OCI-LY3 (cell line): ENCODE measurements at regions not wholly inside any gene's neighbourhood (a gene's known extent, or its start where the extent isn't known, plus 50 kb on each side); places are given as distances from the start of the nearest gene placed in this dataset.

Source experiments
- H2AFZ ChIP-seq: fragments of 200-600, 300-600 bp; shearing (Covaris generic); 2 replicates; pipeline ENCODE4 v1.6.0; 2014; ENCODE audit warnings: antibody characterized with exemption, low read depth, low read length
- H3K27ac ChIP-seq: fragments of 200-600, 300-600 bp; sonication (generic); 2 replicates; pipeline ENCODE4 v1.5.1; 2014; ENCODE audit warnings: mild to moderate bottlenecking, low read length, moderate library complexity, mixed read lengths
- H3K27me3 ChIP-seq: fragments of 200-600, 300-600 bp; sonication (generic); 2 replicates; pipeline ENCODE4 v1.6.1; 2014; ENCODE audit warnings: low read depth, low read length, mixed read lengths
- H3K36me3 ChIP-seq: fragments of 200-600, 300-600 bp; sonication (generic); replicated peaks from 2 replicates; pipeline ENCODE3; 2014; ENCODE audit warnings: low read depth, low read length, mixed read lengths
- H3K4me1 ChIP-seq: fragments of 300-600, 200-600 bp; sonication (generic); 2 replicates; pipeline ENCODE4 v1.6.1; 2014; ENCODE audit warnings: low read length, mixed read lengths
- H3K4me2 ChIP-seq: fragments of 200-600, 300-600 bp; sonication (generic); 2 replicates; pipeline ENCODE4 v1.6.1; 2014; ENCODE audit warnings: low read length, mixed read lengths
- H3K4me3 ChIP-seq: fragments of 300-600, 200-600 bp; sonication (generic); 2 replicates; pipeline ENCODE4 v1.5.1; 2014; ENCODE audit warnings: antibody characterized with exemption, mild to moderate bottlenecking, low read length, moderate library complexity
- H3K79me2 ChIP-seq: fragments of 300-600, 200-600 bp; shearing (Covaris generic); 2 replicates; pipeline ENCODE4 v1.6.1; 2014; ENCODE audit warnings: mild to moderate bottlenecking, low read length, mixed read lengths
- H3K9ac ChIP-seq: fragments of 300-600, 200-600 bp; shearing (Covaris generic); 2 replicates; pipeline ENCODE4 v1.6.0; 2014; ENCODE audit warnings: mild to moderate bottlenecking, low read length, moderate library complexity
- H3K9me3 ChIP-seq: fragments of 200-600, 300-600 bp; shearing (Covaris generic); 2 replicates; pipeline ENCODE4 v1.6.1; 2014; ENCODE audit warnings: low read length, mixed read lengths; ENCODE audit not compliant: insufficient read depth
- H4K20me1 ChIP-seq: fragments of 200-600, 300-600 bp; sonication (generic); 2 replicates; pipeline ENCODE4 v1.6.1; 2016; ENCODE audit warnings: low read length, mixed read lengths; ENCODE audit not compliant: insufficient read depth
- EZH2phosphoT487 ChIP-seq: fragments of 200-600 bp; shearing (Covaris generic); IDR thresholded peaks from 2 replicates; pipeline ENCODE4 v1.6.1; 2018; ENCODE audit warnings: antibody characterized with exemption, mixed run types, low read depth
- TF ChIP-seq, protein P1 (sequence below): fragments of 200-600, 300-600 bp; sonication (generic); IDR thresholded peaks from 2 replicates; pipeline ENCODE4 v1.5.1; 2014; ENCODE audit warnings: antibody characterized with exemption, low read length, low read depth

DNA sequence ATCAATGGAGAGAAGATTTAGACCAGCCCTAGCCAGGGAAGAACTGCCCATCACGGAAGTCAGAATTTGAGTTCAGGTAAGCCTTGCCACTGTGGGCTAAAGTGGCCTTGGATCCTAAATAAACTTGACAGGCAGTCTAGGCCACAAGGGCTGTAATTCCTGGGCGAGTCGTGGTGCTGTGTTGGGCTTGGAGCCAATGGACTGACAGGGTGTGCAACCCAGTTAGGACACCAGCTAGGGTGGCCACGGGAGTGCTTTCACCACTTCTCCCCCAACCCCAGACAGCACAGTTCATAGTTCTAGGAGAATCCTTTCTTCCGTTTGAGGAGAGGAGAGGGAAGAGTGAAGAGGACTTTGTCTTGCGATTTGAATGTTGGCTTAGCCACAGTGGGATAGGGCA lies 422.4 kb downstream of the DOK5 start:
- no peak for TF ChIP-seq EZH2phosphoT487
- TF ChIP-seq, protein P1, sequence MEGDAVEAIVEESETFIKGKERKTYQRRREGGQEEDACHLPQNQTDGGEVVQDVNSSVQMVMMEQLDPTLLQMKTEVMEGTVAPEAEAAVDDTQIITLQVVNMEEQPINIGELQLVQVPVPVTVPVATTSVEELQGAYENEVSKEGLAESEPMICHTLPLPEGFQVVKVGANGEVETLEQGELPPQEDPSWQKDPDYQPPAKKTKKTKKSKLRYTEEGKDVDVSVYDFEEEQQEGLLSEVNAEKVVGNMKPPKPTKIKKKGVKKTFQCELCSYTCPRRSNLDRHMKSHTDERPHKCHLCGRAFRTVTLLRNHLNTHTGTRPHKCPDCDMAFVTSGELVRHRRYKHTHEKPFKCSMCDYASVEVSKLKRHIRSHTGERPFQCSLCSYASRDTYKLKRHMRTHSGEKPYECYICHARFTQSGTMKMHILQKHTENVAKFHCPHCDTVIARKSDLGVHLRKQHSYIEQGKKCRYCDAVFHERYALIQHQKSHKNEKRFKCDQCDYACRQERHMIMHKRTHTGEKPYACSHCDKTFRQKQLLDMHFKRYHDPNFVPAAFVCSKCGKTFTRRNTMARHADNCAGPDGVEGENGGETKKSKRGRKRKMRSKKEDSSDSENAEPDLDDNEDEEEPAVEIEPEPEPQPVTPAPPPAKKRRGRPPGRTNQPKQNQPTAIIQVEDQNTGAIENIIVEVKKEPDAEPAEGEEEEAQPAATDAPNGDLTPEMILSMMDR, result no peak
- Histone ChIP-seq H3K4me2 (no peak overlapping the region), H2AFZ (no peak overlapping the region)

GRCh38 chr20:54891907-54892306 lies 416.5 kb downstream of the DOK5 start:
- no peaks in the 10 kb centered on the region for H3K4me1 ChIP-seq

More for the DNA sequence above, 422.4 kb downstream of the DOK5 start:
- no peak overlapping the region for H3K4me3 ChIP-seq
- no peak overlapping the region for H3K9ac ChIP-seq
- H3K79me2 ChIP-seq, result no peaks in the 10 kb centered on the region
- H3K36me3 ChIP-seq, result no peaks in the 10 kb centered on the region
- H3K4me1 ChIP-seq, result no peaks in the 10 kb centered on the region
- H3K27ac ChIP-seq, result no peak overlapping the region
- H3K9me3 ChIP-seq, result peaks cover 9% of the 10 kb centered on the region; the same call in 1 of the 2 replicates
- H3K27me3 ChIP-seq, result peaks cover 4% of the 10 kb centered on the region; the same call in 1 of the 2 replicates
- no peaks in the 10 kb centered on the region for H4K20me1 ChIP-seq

GRCh38 chr20:54879393-54879792 lies 404.0 kb downstream of the DOK5 start:
- no peaks in the 10 kb centered on the region for H3K27me3 ChIP-seq
- H4K20me1 ChIP-seq, result no peaks in the 10 kb centered on the region
- no peaks in the 10 kb centered on the region for H3K4me1 ChIP-seq
- no peaks in the 10 kb centered on the region for H3K36me3 ChIP-seq
- H3K9me3 ChIP-seq, result no peaks in the 10 kb centered on the region
- H3K4me3 ChIP-seq, result no peak overlapping the region
- TF ChIP-seq, protein P1, result no peak
- no peak for TF ChIP-seq EZH2phosphoT487
- no peak overlapping the region for H3K4me2 ChIP-seq
- H3K9ac ChIP-seq, result no peak overlapping the region
- no peak overlapping the region for H3K27ac ChIP-seq
- no peaks in the 10 kb centered on the region for H3K79me2 ChIP-seq
- no peak overlapping the region for H2AFZ ChIP-seq

More at GRCh38 chr20:54891907-54892306, 416.5 kb downstream of the DOK5 start:
- Histone ChIP-seq H3K36me3 (no peaks in the 10 kb centered on the region), H2AFZ (no peak overlapping the region), H3K4me2 (no peak overlapping the region), H3K27me3 (peaks cover 16% of the 10 kb centered on the region), H3K4me3 (no peak overlapping the region), H3K27ac (no peak overlapping the region), H3K9me3 (no peaks in the 10 kb centered on the region), H4K20me1 (no peaks in the 10 kb centered on the region), H3K79me2 (no peaks in the 10 kb centered on the region), H3K9ac (no peak overlapping the region)
- TF ChIP-seq, protein P1, result no peak
- no peak for TF ChIP-seq EZH2phosphoT487

DNA sequence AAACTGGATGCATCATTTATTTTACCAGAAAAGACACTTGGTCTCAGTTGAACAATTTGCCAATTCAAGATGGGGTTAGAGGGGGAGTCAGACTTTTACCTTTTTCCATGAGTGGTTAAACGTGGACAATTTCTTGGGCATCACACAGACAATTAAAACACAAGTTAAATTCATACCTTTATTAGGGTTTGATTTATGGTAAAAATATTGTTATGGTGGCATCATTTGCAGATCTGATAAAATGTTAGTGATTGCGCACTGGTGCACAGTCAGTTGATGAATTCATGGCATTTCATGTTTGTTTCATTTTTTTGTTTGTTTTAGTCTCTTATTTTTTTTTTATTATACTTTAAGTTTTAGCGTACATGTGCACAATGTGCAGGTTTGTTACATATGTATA lies 399.9 kb downstream of the DOK5 start:
- Histone ChIP-seq H3K4me2 (no peak overlapping the region), H3K27me3 (peaks cover 4% of the 10 kb centered on the region; the same call in 1 of the 2 replicates), H3K4me1 (no peaks in the 10 kb centered on the region), H3K9me3 (no peaks in the 10 kb centered on the region), H3K79me2 (no peaks in the 10 kb centered on the region), H2AFZ (no peak overlapping the region), H4K20me1 (no peaks in the 10 kb centered on the region), H3K27ac (no peak overlapping the region), H3K9ac (no peak overlapping the region), H3K36me3 (no peaks in the 10 kb centered on the region), H3K4me3 (no peak overlapping the region)
- TF ChIP-seq, protein P1, result no peak
